ENCODE measurements at regions not wholly inside any gene's neighbourhood (a gene's known extent, or its start where the extent isn't known, plus 50 kb on each side); places are given as distances from the start of the nearest gene placed in this dataset.

- H3K4me1 Mint-ChIP-seq, result no peaks in the 10 kb centered on the region
- no peak overlapping the region for H3K27ac Mint-ChIP-seq
- Histone ChIP-seq H3K36me3 (ENCODE audit: control insufficient read depth, insufficient read depth, low read length) (no peaks in the 10 kb centered on the region), H3K27ac (ENCODE audit: insufficient read depth, low read length, poor library complexity, severe bottlenecking) (no peak overlapping the region), H3K9me3 (ENCODE audit: control insufficient read depth in 2 of 2, low read length in 2 of 2) (no peaks in the 10 kb centered on the region), H3K4me3 (ENCODE audit: low read depth, low read length) (no peak overlapping the region), H3K4me1 (ENCODE audit: control insufficient read depth, insufficient read depth, low read length, poor library complexity, severe bottlenecking) (no peaks in the 10 kb centered on the region), H3K27me3 (ENCODE audit: control insufficient read depth, insufficient read depth, low read length) (no peaks in the 10 kb centered on the region)
- H3K27me3 Mint-ChIP-seq, result no peaks in the 10 kb centered on the region
- no peaks in the 10 kb centered on the region for H3K36me3 Mint-ChIP-seq
- DNase-seq (no peak), ATAC-seq (ENCODE audit: low read depth in 2 of 2) (no peak)
- no peak overlapping the region for H3K4me3 Mint-ChIP-seq
- peaks cover 0 to 2% (median 0%) of the 10 kb centered on the region in 7 donors for H3K9me3 Mint-ChIP-seq
These were observed 1183.9 kb downstream of the RPA4 start for GRCh38 chrX:98067611-98068010.

GRCh38 chrX:98068024-98068580, 1184.4 kb downstream of the RPA4 start:
- H3K9me3 Mint-ChIP-seq, result peaks cover 0 to 2% (median 0%) of the 10 kb centered on the region in 7 donors
- no peaks in the 10 kb centered on the region for H3K36me3 Mint-ChIP-seq
- no peak overlapping the region for H3K4me3 Mint-ChIP-seq
- no peak for DNase-seq
- Histone ChIP-seq H3K9me3 (ENCODE audit: control insufficient read depth in 2 of 2, low read length in 2 of 2) (no peaks in the 10 kb centered on the region), H3K27me3 (ENCODE audit: control insufficient read depth, insufficient read depth, low read length) (no peaks in the 10 kb centered on the region), H3K27ac (ENCODE audit: insufficient read depth, low read length, poor library complexity, severe bottlenecking) (no peak overlapping the region), H3K4me1 (ENCODE audit: control insufficient read depth, insufficient read depth, low read length, poor library complexity, severe bottlenecking) (no peaks in the 10 kb centered on the region), H3K36me3 (ENCODE audit: control insufficient read depth, insufficient read depth, low read length) (no peaks in the 10 kb centered on the region), H3K4me3 (ENCODE audit: low read depth, low read length) (no peak overlapping the region)
- ATAC-seq (ENCODE audit: low read depth in 2 of 2), result no peak
- H3K27me3 Mint-ChIP-seq, result no peaks in the 10 kb centered on the region
- no peak overlapping the region for H3K27ac Mint-ChIP-seq
- no peaks in the 10 kb centered on the region for H3K4me1 Mint-ChIP-seq

GRCh38 chrX:98071331-98071730, 1187.6 kb downstream of the RPA4 start:
- Mint-ChIP-seq H3K4me3 (no peak overlapping the region), H3K4me1 (no peaks in the 10 kb centered on the region), H3K36me3 (no peaks in the 10 kb centered on the region), H3K9me3 (peaks cover 0 to 1% (median 0%) of the 10 kb centered on the region in 7 donors), H3K27me3 (no peaks in the 10 kb centered on the region), H3K27ac (no peak overlapping the region)
- Histone ChIP-seq H3K27ac (ENCODE audit: insufficient read depth, low read length, poor library complexity, severe bottlenecking) (no peak overlapping the region), H3K4me3 (ENCODE audit: low read depth, low read length) (no peak overlapping the region), H3K4me1 (ENCODE audit: control insufficient read depth, insufficient read depth, low read length, poor library complexity, severe bottlenecking) (no peaks in the 10 kb centered on the region), H3K36me3 (ENCODE audit: control insufficient read depth, insufficient read depth, low read length) (no peaks in the 10 kb centered on the region), H3K9me3 (ENCODE audit: control insufficient read depth in 2 of 2, low read length in 2 of 2) (no peaks in the 10 kb centered on the region), H3K27me3 (ENCODE audit: control insufficient read depth, insufficient read depth, low read length) (no peaks in the 10 kb centered on the region)
- DNase-seq (no peak), ATAC-seq (ENCODE audit: low read depth in 2 of 2) (no peak)

DNA sequence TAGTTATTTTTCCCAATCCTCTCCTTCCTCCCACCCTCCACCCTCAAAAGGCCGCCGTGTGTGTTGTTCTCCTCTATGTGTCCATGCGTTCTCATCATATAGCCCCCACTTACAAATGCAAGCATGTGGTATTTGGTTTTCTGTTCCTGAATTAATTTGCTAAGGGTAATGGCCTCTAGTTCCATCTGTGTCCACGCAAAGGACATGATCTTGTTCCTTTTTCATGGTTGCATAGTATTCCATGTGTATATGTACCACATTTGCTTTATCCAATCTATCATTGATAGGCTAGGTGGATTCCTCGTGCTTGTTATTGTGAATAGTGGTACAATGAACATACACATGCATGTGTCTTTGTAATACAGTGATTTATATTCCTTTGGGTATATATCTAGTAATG, 1193.7 kb downstream of the RPA4 start:
- Histone ChIP-seq H3K9me3 (ENCODE audit: control insufficient read depth in 2 of 2, low read length in 2 of 2) (no peaks in the 10 kb centered on the region), H3K4me1 (ENCODE audit: control insufficient read depth, insufficient read depth, low read length, poor library complexity, severe bottlenecking) (no peaks in the 10 kb centered on the region), H3K36me3 (ENCODE audit: control insufficient read depth, insufficient read depth, low read length) (no peaks in the 10 kb centered on the region), H3K27me3 (ENCODE audit: control insufficient read depth, insufficient read depth, low read length) (no peaks in the 10 kb centered on the region), H3K4me3 (ENCODE audit: low read depth, low read length) (no peak overlapping the region), H3K27ac (ENCODE audit: insufficient read depth, low read length, poor library complexity, severe bottlenecking) (no peak overlapping the region)
- Mint-ChIP-seq H3K27me3 (no peaks in the 10 kb centered on the region), H3K36me3 (no peaks in the 10 kb centered on the region), H3K4me3 (no peak overlapping the region), H3K27ac (no peak overlapping the region), H3K4me1 (no peaks in the 10 kb centered on the region), H3K9me3 (peaks cover 0 to 5% (median 0%) of the 10 kb centered on the region in 7 donors)
- ATAC-seq (ENCODE audit: low read depth in 2 of 2) (no peak), DNase-seq (no peak)

DNA sequence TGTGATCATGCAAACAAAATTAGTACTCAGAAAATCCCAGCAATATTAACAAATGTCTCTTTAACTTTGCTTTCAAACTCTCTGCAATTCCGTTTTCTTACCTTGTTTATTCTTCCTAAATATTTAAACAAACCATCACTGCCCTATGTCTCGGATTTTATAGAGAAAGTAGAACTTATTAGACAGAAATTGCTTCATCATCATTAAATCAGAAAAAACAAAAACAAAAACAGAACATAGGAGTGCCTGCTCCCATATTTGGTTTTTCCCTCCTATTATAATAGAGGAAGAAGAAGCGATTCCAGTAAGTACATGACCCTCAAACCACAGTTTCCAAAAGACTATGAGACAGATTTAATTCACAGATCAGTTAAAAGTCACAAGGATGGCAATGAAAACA, 1228.0 kb downstream of the RPA4 start:
- H3K4me3 ChIP-seq (ENCODE audit: low read depth, low read length), result no peak overlapping the region
- no peak for DNase-seq
- Mint-ChIP-seq H3K4me3 (no peak overlapping the region), H3K27me3 (no peaks in the 10 kb centered on the region), H3K36me3 (no peaks in the 10 kb centered on the region), H3K4me1 (no peaks in the 10 kb centered on the region), H3K9me3 (peaks cover 0 to 3% (median 0%) of the 10 kb centered on the region in 7 donors), H3K27ac (no peak overlapping the region)
- H3K9me3 ChIP-seq (ENCODE audit: control insufficient read depth in 2 of 2, low read length in 2 of 2), result no peaks in the 10 kb centered on the region
- no peaks in the 10 kb centered on the region for H3K36me3 ChIP-seq (ENCODE audit: control insufficient read depth, insufficient read depth, low read length)
- H3K27me3 ChIP-seq (ENCODE audit: control insufficient read depth, insufficient read depth, low read length), result no peaks in the 10 kb centered on the region
- H3K4me1 ChIP-seq (ENCODE audit: control insufficient read depth, insufficient read depth, low read length, poor library complexity, severe bottlenecking), result no peaks in the 10 kb centered on the region
- ATAC-seq (ENCODE audit: low read depth in 2 of 2), result no peak
- H3K27ac ChIP-seq (ENCODE audit: insufficient read depth, low read length, poor library complexity, severe bottlenecking), result no peak overlapping the region

GRCh38 chrX:98114021-98114420, 1230.3 kb downstream of the RPA4 start:
- H3K4me3 Mint-ChIP-seq, result no peak overlapping the region
- H3K27me3 ChIP-seq (ENCODE audit: control insufficient read depth, insufficient read depth, low read length), result no peaks in the 10 kb centered on the region
- H3K36me3 Mint-ChIP-seq, result no peaks in the 10 kb centered on the region
- H3K9me3 Mint-ChIP-seq, result peaks cover 0 to 2% (median 0%) of the 10 kb centered on the region in 7 donors
- H3K27ac Mint-ChIP-seq, result no peak overlapping the region
- no peak for ATAC-seq (ENCODE audit: low read depth in 2 of 2)
- H3K4me1 ChIP-seq (ENCODE audit: control insufficient read depth, insufficient read depth, low read length, poor library complexity, severe bottlenecking), result no peaks in the 10 kb centered on the region
- no peaks in the 10 kb centered on the region for H3K36me3 ChIP-seq (ENCODE audit: control insufficient read depth, insufficient read depth, low read length)
- H3K9me3 ChIP-seq (ENCODE audit: control insufficient read depth in 2 of 2, low read length in 2 of 2), result no peaks in the 10 kb centered on the region
- no peak overlapping the region for H3K4me3 ChIP-seq (ENCODE audit: low read depth, low read length)
- no peak overlapping the region for H3K27ac ChIP-seq (ENCODE audit: insufficient read depth, low read length, poor library complexity, severe bottlenecking)
- DNase-seq, result no peak
- no peaks in the 10 kb centered on the region for H3K4me1 Mint-ChIP-seq
- no peaks in the 10 kb centered on the region for H3K27me3 Mint-ChIP-seq

- Mint-ChIP-seq H3K9me3 (peaks cover 0 to 7% (median 2%) of the 10 kb centered on the region in 7 donors), H3K27me3 (no peaks in the 10 kb centered on the region), H3K4me1 (no peaks in the 10 kb centered on the region), H3K4me3 (no peak overlapping the region), H3K27ac (no peak overlapping the region), H3K36me3 (no peaks in the 10 kb centered on the region)
- Histone ChIP-seq H3K27me3 (ENCODE audit: control insufficient read depth, insufficient read depth, low read length) (no peaks in the 10 kb centered on the region), H3K36me3 (ENCODE audit: control insufficient read depth, insufficient read depth, low read length) (no peaks in the 10 kb centered on the region), H3K4me1 (ENCODE audit: control insufficient read depth, insufficient read depth, low read length, poor library complexity, severe bottlenecking) (no peaks in the 10 kb centered on the region), H3K9me3 (ENCODE audit: control insufficient read depth in 2 of 2, low read length in 2 of 2) (no peaks in the 10 kb centered on the region), H3K4me3 (ENCODE audit: low read depth, low read length) (no peak overlapping the region), H3K27ac (ENCODE audit: insufficient read depth, low read length, poor library complexity, severe bottlenecking) (no peak overlapping the region)
- DNase-seq (no peak), ATAC-seq (ENCODE audit: low read depth in 2 of 2) (no peak)
These were observed 1257.8 kb downstream of the RPA4 start for GRCh38 chrX:98141466-98141865.

DNA sequence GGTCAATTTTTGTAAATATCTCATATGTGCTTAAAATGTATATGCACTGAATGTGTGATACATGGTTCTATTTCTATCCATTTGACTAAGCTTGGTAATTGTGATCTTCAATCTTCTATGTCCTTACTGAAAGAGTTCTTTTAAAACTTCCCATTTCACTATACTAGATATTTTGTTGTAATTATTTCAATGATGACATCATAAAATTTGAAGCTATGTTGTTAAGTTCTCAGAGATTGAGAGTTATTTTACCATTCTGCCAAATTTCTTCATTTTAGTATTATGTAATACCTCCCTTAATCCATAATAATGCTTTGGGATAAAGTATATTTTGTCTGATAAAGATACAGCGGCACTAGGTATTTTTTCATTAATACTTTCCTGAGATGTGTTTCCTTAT, 1307.3 kb downstream of the RPA4 start:
- Mint-ChIP-seq H3K9me3 (peaks cover 0 to 5% (median 0%) of the 10 kb centered on the region in 7 donors), H3K4me3 (no peak overlapping the region), H3K4me1 (no peaks in the 10 kb centered on the region), H3K27me3 (no peaks in the 10 kb centered on the region), H3K27ac (no peak overlapping the region), H3K36me3 (no peaks in the 10 kb centered on the region)
- no peaks in the 10 kb centered on the region for H3K4me1 ChIP-seq (ENCODE audit: control insufficient read depth, insufficient read depth, low read length, poor library complexity, severe bottlenecking)
- H3K36me3 ChIP-seq (ENCODE audit: control insufficient read depth, insufficient read depth, low read length), result no peaks in the 10 kb centered on the region
- H3K27ac ChIP-seq (ENCODE audit: insufficient read depth, low read length, poor library complexity, severe bottlenecking), result no peak overlapping the region
- no peak for ATAC-seq (ENCODE audit: low read depth in 2 of 2)
- no peak for DNase-seq
- H3K9me3 ChIP-seq (ENCODE audit: control insufficient read depth in 2 of 2, low read length in 2 of 2), result no peaks in the 10 kb centered on the region
- no peaks in the 10 kb centered on the region for H3K27me3 ChIP-seq (ENCODE audit: control insufficient read depth, insufficient read depth, low read length)
- no peak overlapping the region for H3K4me3 ChIP-seq (ENCODE audit: low read depth, low read length)

Measured in CD4-positive, CD25-positive, alpha-beta regulatory T cell (primary cell).